ENCODE measurements at regions not wholly inside any gene's neighbourhood (a gene's known extent, or its start where the extent isn't known, plus 50 kb on each side); places are given as distances from the start of the nearest gene placed in this dataset.

DNA sequence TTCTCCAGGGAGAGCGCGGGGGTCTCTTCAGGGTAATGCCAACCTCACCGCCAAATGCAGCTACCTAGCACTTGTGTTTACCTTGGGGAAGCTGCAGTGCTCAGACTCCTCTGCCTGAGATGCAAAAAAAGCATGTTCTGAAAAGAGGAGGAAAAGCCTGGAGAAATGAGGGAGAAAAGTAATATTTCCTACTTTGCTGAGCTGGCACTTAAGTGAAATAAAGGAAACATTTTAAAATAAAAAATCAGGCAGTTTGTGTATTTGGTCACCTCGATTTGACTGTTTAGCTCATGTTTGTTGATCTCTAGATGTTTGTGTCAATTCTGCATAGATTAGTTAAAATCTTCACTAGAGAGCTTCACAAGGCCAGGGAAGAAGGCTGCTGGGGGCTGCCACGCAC, 487.2 kb downstream of the QKI start:
- no peak for DNase-seq (ENCODE audit: low spot score in 2 of 2)
- no peaks in the 10 kb centered on the region for H3K4me1 ChIP-seq
- TF ChIP-seq POLR2AphosphoS5 (IDR thresholded peaks at IDR 0.05) (no peak), POLR2A (IDR thresholded peaks at IDR 0.05) (no peak), EP300 (IDR thresholded peaks at IDR 0.05) (no peak)
- TF ChIP-seq, protein P1, sequence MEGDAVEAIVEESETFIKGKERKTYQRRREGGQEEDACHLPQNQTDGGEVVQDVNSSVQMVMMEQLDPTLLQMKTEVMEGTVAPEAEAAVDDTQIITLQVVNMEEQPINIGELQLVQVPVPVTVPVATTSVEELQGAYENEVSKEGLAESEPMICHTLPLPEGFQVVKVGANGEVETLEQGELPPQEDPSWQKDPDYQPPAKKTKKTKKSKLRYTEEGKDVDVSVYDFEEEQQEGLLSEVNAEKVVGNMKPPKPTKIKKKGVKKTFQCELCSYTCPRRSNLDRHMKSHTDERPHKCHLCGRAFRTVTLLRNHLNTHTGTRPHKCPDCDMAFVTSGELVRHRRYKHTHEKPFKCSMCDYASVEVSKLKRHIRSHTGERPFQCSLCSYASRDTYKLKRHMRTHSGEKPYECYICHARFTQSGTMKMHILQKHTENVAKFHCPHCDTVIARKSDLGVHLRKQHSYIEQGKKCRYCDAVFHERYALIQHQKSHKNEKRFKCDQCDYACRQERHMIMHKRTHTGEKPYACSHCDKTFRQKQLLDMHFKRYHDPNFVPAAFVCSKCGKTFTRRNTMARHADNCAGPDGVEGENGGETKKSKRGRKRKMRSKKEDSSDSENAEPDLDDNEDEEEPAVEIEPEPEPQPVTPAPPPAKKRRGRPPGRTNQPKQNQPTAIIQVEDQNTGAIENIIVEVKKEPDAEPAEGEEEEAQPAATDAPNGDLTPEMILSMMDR (IDR thresholded peaks at IDR 0.05): no peak

GRCh38 chr6:163900570-163900969, 486.1 kb downstream of the QKI start:
- no peaks in the 10 kb centered on the region for H3K4me1 ChIP-seq
- H3K27me3 ChIP-seq: no peaks in the 10 kb centered on the region
- 90% methylated on average over 4 of the region's 4 CpGs for WGBS
- H3K9me3 ChIP-seq: no peaks in the 10 kb centered on the region
- H3K4me3 ChIP-seq: no peak overlapping the region
- no peaks in the 10 kb centered on the region for H3K36me3 ChIP-seq
- H3K27ac ChIP-seq: no peak overlapping the region
- TF ChIP-seq, protein P1 (IDR thresholded peaks at IDR 0.05): no peak
- TF ChIP-seq POLR2AphosphoS5 (IDR thresholded peaks at IDR 0.05) (no peak), POLR2A (IDR thresholded peaks at IDR 0.05) (no peak), EP300 (IDR thresholded peaks at IDR 0.05) (no peak)
- no peak for DNase-seq (ENCODE audit: low spot score in 2 of 2)

More for the DNA sequence above, 487.2 kb downstream of the QKI start:
- Histone ChIP-seq H3K9me3 (no peaks in the 10 kb centered on the region), H3K4me3 (no peak overlapping the region), H3K27me3 (no peaks in the 10 kb centered on the region), H3K27ac (no peak overlapping the region), H3K36me3 (no peaks in the 10 kb centered on the region)
- WGBS: 95% methylated on average over 5 of the region's 5 CpGs

DNA sequence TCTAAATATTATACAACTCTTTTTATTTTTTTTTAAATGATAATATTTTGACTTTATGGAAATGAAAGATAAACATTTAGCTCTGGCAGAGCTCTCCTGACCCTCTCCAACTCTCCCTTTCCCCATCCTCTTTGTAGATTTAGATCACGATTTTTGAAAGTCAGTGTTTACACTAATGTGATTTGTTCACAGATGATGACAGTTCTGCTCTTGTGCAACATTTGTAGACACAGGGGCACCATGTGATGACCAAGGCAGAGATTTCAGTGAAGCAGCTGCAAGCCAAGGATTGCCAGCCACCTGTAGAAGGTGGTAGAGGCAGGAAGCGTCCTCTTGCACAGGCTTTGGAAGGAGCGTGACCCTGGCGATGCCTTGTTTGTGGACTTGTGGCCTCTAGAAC, 483.2 kb downstream of the QKI start:
- no peaks in the 10 kb centered on the region for H3K27me3 ChIP-seq
- TF ChIP-seq, protein P1 (IDR thresholded peaks at IDR 0.05): no peak
- TF ChIP-seq POLR2AphosphoS5 (IDR thresholded peaks at IDR 0.05) (no peak), POLR2A (IDR thresholded peaks at IDR 0.05) (no peak), EP300 (IDR thresholded peaks at IDR 0.05) (no peak)
- H3K36me3 ChIP-seq: no peaks in the 10 kb centered on the region
- H3K4me1 ChIP-seq: no peaks in the 10 kb centered on the region
- no peak overlapping the region for H3K4me3 ChIP-seq
- 93% methylated on average over 4 of the region's 4 CpGs for WGBS
- no peaks in the 10 kb centered on the region for H3K9me3 ChIP-seq
- no peak for DNase-seq (ENCODE audit: low spot score in 2 of 2)
- no peak overlapping the region for H3K27ac ChIP-seq

- H3K9me3 ChIP-seq: no peaks in the 10 kb centered on the region
- H3K4me3 ChIP-seq: no peak overlapping the region
- no peaks in the 10 kb centered on the region for H3K36me3 ChIP-seq
- no peak overlapping the region for H3K27ac ChIP-seq
- WGBS: 73% methylated on average over 8 of the region's 8 CpGs
- no peaks in the 10 kb centered on the region for H3K4me1 ChIP-seq
- no peak for DNase-seq (ENCODE audit: low spot score in 2 of 2)
- no peaks in the 10 kb centered on the region for H3K27me3 ChIP-seq
- TF ChIP-seq POLR2AphosphoS5 (IDR thresholded peaks at IDR 0.05) (no peak), EP300 (IDR thresholded peaks at IDR 0.05) (no peak), POLR2A (IDR thresholded peaks at IDR 0.05) (no peak)
- TF ChIP-seq, protein P1 (IDR thresholded peaks at IDR 0.05): no peak
These were observed 482.5 kb downstream of the QKI start for GRCh38 chr6:163897030-163897429.

DNA sequence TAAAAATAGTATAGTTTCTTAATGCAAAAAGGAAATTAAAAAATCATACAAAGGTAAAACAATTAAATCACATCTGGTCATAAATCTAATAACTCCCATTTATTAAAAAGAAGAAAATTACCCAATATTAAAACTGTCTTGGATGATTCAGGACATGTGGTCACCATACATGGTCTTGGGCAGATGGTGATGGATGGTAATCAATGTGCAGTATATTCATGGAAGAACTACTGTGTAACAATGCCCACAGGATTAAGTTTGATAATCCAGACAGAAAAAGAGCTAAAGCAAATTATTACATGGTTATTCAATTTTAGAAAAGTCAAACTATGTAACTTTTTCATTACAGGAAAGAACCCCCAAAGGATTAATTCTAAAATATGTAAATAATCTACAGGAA, 480.6 kb downstream of the QKI start:
- no peaks in the 10 kb centered on the region for H3K9me3 ChIP-seq
- H3K36me3 ChIP-seq: no peaks in the 10 kb centered on the region
- no peak overlapping the region for H3K4me3 ChIP-seq
- TF ChIP-seq POLR2AphosphoS5 (IDR thresholded peaks at IDR 0.05) (no peak), EP300 (IDR thresholded peaks at IDR 0.05) (no peak)
- H3K27me3 ChIP-seq: no peaks in the 10 kb centered on the region
- no peaks in the 10 kb centered on the region for H3K4me1 ChIP-seq
- DNase-seq (ENCODE audit: low spot score in 2 of 2): no peak
- no peak overlapping the region for H3K27ac ChIP-seq

DNA sequence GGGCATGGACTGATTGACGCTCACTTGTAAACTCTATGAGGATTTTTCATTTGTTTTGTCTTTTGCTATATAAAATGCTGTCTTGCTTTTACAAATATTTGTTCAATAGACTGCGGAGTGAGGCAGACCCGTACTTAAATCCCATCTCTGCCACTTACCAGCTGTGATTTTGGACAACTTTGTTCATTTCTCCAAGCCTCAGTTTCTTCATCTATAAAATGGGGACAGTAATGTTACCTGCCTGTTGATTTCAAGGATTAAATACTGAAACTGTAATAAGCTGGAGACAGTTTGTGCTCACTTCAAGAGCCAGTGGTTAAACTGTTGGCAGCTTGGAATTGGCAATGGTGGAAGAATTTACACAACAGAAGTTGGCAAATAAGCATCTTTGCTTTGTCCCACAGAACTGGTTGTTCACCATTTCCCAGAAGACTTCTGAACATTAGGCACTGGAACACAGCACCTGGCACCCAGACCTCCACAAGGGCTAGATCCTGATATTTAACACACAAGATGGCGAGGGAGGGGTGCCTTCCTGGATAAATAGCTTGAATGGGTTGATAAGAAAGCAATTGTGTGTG, 479.2 kb downstream of the QKI start:
- no peak overlapping the region for H3K27ac ChIP-seq
- H3K36me3 ChIP-seq: no peaks in the 10 kb centered on the region
- no peaks in the 10 kb centered on the region for H3K4me1 ChIP-seq
- H3K27me3 ChIP-seq: no peaks in the 10 kb centered on the region
- TF ChIP-seq POLR2A (IDR thresholded peaks at IDR 0.05) (no peak), EP300 (IDR thresholded peaks at IDR 0.05) (no peak), POLR2AphosphoS5 (IDR thresholded peaks at IDR 0.05) (no peak)
- TF ChIP-seq, protein P1 (IDR thresholded peaks at IDR 0.05): no peak
- no peaks in the 10 kb centered on the region for H3K9me3 ChIP-seq
- H3K4me3 ChIP-seq: no peak overlapping the region
- DNase-seq (ENCODE audit: low spot score in 2 of 2): no peak
- WGBS: 92% methylated on average over 4 of the region's 4 CpGs
